HepG2 (cell line): ENCODE measurements at regions not wholly inside any gene's neighbourhood (a gene's known extent, or its start where the extent isn't known, plus 50 kb on each side); places are given as distances from the start of the nearest gene placed in this dataset.

Source experiments
- ATAC-seq: fragments of 200-7000 bp; cut with Tn5 transposase; 3 replicates; pipeline ENCODE4 v1.9.1; 2020; ENCODE audit warnings: mild to moderate bottlenecking, moderate library complexity
- BruUV-seq: library from RNA; stranded (reverse); fragments of 400-500 nt; replicated peaks from 2 replicates; lab custom pipeline; 2021; lab: Mats Ljungman, UMichigan
- CTCF ChIA-PET: fragments of 300-600 bp; formaldehyde crosslinking; extraction: SDS; loops from one replicate; lab custom pipeline; 2021; ENCODE audit warnings: low total read pairs, inconsistent platforms, low intra/inter-chr PET ratio; lab: Yijun Ruan, JAX
- POLR2A ChIA-PET: fragments of 350-600 bp; sonication (Branson Sonifier 250); formaldehyde crosslinking; loops from one replicate; lab custom pipeline; 2020; ENCODE audit warnings: antibody characterized with exemption, inconsistent platforms; lab: Yijun Ruan, JAX
- DNase-seq: peaks from one replicate; pipeline ENCODE4 v3.0.0-alpha.2; 2015; ENCODE audit warnings: low spot score
- FAIRE-seq: peaks from 3 replicates; lab custom pipeline; 2011; peaks lifted over from hg19 to GRCh38; lab: Jason Lieb, UNC
- H2AFZ ChIP-seq: one replicate; pipeline ENCODE4 v1.6.1; 2011; ENCODE audit warnings: low read length, inconsistent platforms
- H3K27ac ChIP-seq: fragments of 300-600 bp; 3 replicates; pipeline ENCODE4 v1.8.0; 2011; ENCODE audit warnings: mixed run types, mild to moderate bottlenecking, mixed read lengths, low read length, inconsistent platforms; ENCODE audit not compliant: insufficient read depth; ENCODE audit errors: extremely low read length
- H3K27me3 ChIP-seq, 2 experiments: fragments of 200-600 bp in 1 of 2; 2 replicates in 1 of 2; 3 replicates in 1 of 2; pipeline versions ENCODE4 v1.6.0 to v1.8.0; 2011; ENCODE audit warnings: low read length in 2 of 2, mild to moderate bottlenecking in 2 of 2, moderate library complexity in 2 of 2, inconsistent platforms in 1 of 2; ENCODE audit not compliant: insufficient read depth in 2 of 2, control insufficient read depth in 1 of 2
- H3K36me3 ChIP-seq, 2 experiments: fragments of 200-600 bp in 1 of 2; replicated peaks in 1 of 2; 2 replicates in 1 of 2; 3 replicates in 1 of 2; pipeline versions ENCODE4 v1.5.1 to v1.8.0; 2011; ENCODE audit warnings: low read length in 2 of 2, inconsistent platforms in 1 of 2; ENCODE audit not compliant: insufficient read depth in 2 of 2, control insufficient read depth in 1 of 2
- H3K4me1 ChIP-seq: 2 replicates; pipeline ENCODE4 v1.5.1; 2012; ENCODE audit warnings: low read length, inconsistent platforms; ENCODE audit not compliant: insufficient read depth
- H3K4me2 ChIP-seq: 2 replicates; pipeline ENCODE4 v1.6.0; 2011; ENCODE audit warnings: low read depth, low read length, inconsistent platforms
- H3K4me3 ChIP-seq, 3 experiments: fragments of 200-600 bp in 1 of 3; sonication (generic), shearing (Covaris generic) in 1 of 3; replicated peaks in 1 of 3; 2 replicates each; pipeline ENCODE4 v1.5.1; 2011 to 2016; ENCODE audit warnings: low read length in 3 of 3, inconsistent platforms in 2 of 3, low read depth in 2 of 3, mild to moderate bottlenecking in 2 of 3, control low read depth in 1 of 3, mixed read lengths in 1 of 3; ENCODE audit not compliant: insufficient read depth in 1 of 3
- H3K79me2 ChIP-seq: one replicate; pipeline ENCODE4 v1.6.1; 2011; ENCODE audit warnings: low read length, inconsistent platforms; ENCODE audit not compliant: insufficient read depth
- H3K9ac ChIP-seq: 2 replicates; pipeline ENCODE4 v1.6.0; 2011; ENCODE audit warnings: mild to moderate bottlenecking, low read depth, low read length, inconsistent platforms; ENCODE audit not compliant: insufficient read depth
- H3K9me3 ChIP-seq: 2 replicates; pipeline ENCODE4 v1.5.1; 2012; ENCODE audit warnings: mild to moderate bottlenecking, low read length
- H4K20me1 ChIP-seq: 2 replicates; pipeline ENCODE4 v1.6.0; 2011; ENCODE audit warnings: inconsistent platforms, mild to moderate bottlenecking, low read length, moderate library complexity; ENCODE audit not compliant: insufficient read depth
- MAFK ChIP-seq, 2 experiments: IDR thresholded peaks in 1 of 2; conservative IDR thresholded peaks in 1 of 2; 2 replicates each; pipeline ENCODE4 v1.6.1; 2011; ENCODE audit warnings: improper control_type of control experiment in 2 of 2, low read length in 2 of 2
- WGBS: methylation state at CpG from one replicate; pipeline ENCODE4 v1.1.6; 2017; ENCODE audit warnings: low lambda C conversion rate; 5-methylcytosine and 5-hydroxymethylcytosine counted together
- in situ Hi-C: cut with HindIII; loops from 2 replicates; pipeline ENCODE4 v1.10.0; 2017; ENCODE audit warnings: low pct_unique_long_range_greater_than_20kb; ENCODE audit not compliant: extremely low pct_ligation_motif_present
- intact Hi-C: fragments of 100-400 bp; cut with micrococcal nuclease; formaldehyde crosslinking; loops from one replicate; pipeline ENCODE4 v1.10.0; 2022; ENCODE audit not compliant: unreplicated experiment
- TF ChIP-seq, protein P1 (sequence below): sonication (generic); formaldehyde crosslinking; IDR thresholded peaks from 2 replicates; pipeline ENCODE4 v1.5.1; 2020; ENCODE audit warnings: mild to moderate bottlenecking, missing genetic modification reagents, borderline replicate concordance

DNA sequence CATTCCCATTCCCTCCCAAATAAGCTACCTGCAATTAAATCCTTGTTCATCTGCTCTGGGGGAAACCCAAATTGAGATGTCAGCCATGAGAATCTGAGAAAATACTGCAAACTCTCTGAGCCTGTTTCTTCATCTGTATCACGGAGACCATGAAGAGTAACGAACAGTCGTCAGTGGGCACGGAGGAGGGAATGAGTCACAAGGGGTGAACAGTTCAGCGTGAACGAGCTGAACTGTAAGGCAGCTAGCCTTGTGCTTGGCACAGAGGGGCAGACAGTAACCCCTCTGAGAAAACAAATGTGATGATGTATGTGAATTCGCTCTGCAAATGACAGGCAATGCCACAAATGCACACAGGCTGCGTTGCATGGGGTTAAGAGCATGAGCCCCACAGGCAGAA lies 288.7 kb downstream of the FOXO1 start:
- H3K27ac ChIP-seq = no peak overlapping the region
- ATAC-seq (no peak), DNase-seq (no peak), FAIRE-seq (no peak)
- no peaks in the 10 kb centered on the region for H3K79me2 ChIP-seq
- peaks cover 5 to 21% of the 10 kb centered on the region in 2 experiments; a peak in 2 of 5 replicates for H3K27me3 ChIP-seq
- 64% methylated on average over 8 of the region's 8 CpGs for WGBS
- H3K9me3 ChIP-seq = 0 out of 2 replicates have a peak, but pooled peaks cover 5% of the 10 kb centered on the region
- no peaks in the 10 kb centered on the region for H4K20me1 ChIP-seq
- H3K4me2 ChIP-seq = 0 out of 2 replicates have a peak overlapping the region, but pooled peaks have one; percentile 10
- BruUV-seq = no TSS peak
- in situ Hi-C loops (no loop called here), intact Hi-C loops (no loop called here)
- CTCF ChIA-PET = no interaction called here
- H2AFZ ChIP-seq = no peak overlapping the region
- peaks cover 27% of the 10 kb centered on the region for H3K4me1 ChIP-seq
- H3K9ac ChIP-seq = no peak overlapping the region
- no peaks in the 10 kb centered on the region for H3K36me3 ChIP-seq
- no peak overlapping the region for H3K4me3 ChIP-seq
- TF ChIP-seq MAFK (conservative IDR thresholded peaks at IDR 0.05 in 1 of 2, IDR thresholded peaks at IDR 0.05 in 1 of 2; ENCODE audit: low read length in 2 of 2) = 0 out of 4 replicates have a peak, but pooled peaks of 1 of the 2 experiments have one; percentile 7
- TF ChIP-seq, protein P1, sequence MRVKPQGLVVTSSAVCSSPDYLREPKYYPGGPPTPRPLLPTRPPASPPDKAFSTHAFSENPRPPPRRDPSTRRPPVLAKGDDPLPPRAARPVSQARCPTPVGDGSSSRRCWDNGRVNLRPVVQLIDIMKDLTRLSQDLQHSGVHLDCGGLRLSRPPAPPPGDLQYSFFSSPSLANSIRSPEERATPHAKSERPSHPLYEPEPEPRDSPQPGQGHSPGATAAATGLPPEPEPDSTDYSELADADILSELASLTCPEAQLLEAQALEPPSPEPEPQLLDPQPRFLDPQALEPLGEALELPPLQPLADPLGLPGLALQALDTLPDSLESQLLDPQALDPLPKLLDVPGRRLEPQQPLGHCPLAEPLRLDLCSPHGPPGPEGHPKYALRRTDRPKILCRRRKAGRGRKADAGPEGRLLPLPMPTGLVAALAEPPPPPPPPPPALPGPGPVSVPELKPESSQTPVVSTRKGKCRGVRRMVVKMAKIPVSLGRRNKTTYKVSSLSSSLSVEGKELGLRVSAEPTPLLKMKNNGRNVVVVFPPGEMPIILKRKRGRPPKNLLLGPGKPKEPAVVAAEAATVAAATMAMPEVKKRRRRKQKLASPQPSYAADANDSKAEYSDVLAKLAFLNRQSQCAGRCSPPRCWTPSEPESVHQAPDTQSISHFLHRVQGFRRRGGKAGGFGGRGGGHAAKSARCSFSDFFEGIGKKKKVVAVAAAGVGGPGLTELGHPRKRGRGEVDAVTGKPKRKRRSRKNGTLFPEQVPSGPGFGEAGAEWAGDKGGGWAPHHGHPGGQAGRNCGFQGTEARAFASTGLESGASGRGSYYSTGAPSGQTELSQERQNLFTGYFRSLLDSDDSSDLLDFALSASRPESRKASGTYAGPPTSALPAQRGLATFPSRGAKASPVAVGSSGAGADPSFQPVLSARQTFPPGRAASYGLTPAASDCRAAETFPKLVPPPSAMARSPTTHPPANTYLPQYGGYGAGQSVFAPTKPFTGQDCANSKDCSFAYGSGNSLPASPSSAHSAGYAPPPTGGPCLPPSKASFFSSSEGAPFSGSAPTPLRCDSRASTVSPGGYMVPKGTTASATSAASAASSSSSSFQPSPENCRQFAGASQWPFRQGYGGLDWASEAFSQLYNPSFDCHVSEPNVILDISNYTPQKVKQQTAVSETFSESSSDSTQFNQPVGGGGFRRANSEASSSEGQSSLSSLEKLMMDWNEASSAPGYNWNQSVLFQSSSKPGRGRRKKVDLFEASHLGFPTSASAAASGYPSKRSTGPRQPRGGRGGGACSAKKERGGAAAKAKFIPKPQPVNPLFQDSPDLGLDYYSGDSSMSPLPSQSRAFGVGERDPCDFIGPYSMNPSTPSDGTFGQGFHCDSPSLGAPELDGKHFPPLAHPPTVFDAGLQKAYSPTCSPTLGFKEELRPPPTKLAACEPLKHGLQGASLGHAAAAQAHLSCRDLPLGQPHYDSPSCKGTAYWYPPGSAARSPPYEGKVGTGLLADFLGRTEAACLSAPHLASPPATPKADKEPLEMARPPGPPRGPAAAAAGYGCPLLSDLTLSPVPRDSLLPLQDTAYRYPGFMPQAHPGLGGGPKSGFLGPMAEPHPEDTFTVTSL = no peak
- TF ChIP-seq, all 625 proteins: peak for 1
- POLR2A ChIA-PET = no interaction called here
